GM18867 (cell line): ENCODE measurements at regions not wholly inside any gene's neighbourhood (a gene's known extent, or its start where the extent isn't known, plus 50 kb on each side); places are given as distances from the start of the nearest gene placed in this dataset.

Experiments used
- ATAC-seq: cut with Tn5 transposase; IDR thresholded peaks from one replicate; pipeline ENCODE4 v1.9.1; 2021; ENCODE audit warnings: mild to moderate bottlenecking, moderate library complexity; ENCODE audit not compliant: unreplicated experiment

- ATAC-seq: no peak
Measured at GRCh38 chr5:2306711-2307110, 424.0 kb upstream of the IRX4 start.

- ATAC-seq: no peak
Measured at GRCh38 chr5:2303431-2304100, 420.8 kb upstream of the IRX4 start.

- ATAC-seq: no peak
Measured at GRCh38 chr5:2302169-2302568, 419.4 kb upstream of the IRX4 start.

GRCh38 chr5:2300861-2301574, 418.3 kb upstream of the IRX4 start:
- ATAC-seq: no peak

GRCh38 chr5:2300421-2300820, 417.7 kb upstream of the IRX4 start:
- ATAC-seq: no peak

- ATAC-seq: no peak
Measured at GRCh38 chr5:2299388-2300220, 416.9 kb upstream of the IRX4 start.

DNA sequence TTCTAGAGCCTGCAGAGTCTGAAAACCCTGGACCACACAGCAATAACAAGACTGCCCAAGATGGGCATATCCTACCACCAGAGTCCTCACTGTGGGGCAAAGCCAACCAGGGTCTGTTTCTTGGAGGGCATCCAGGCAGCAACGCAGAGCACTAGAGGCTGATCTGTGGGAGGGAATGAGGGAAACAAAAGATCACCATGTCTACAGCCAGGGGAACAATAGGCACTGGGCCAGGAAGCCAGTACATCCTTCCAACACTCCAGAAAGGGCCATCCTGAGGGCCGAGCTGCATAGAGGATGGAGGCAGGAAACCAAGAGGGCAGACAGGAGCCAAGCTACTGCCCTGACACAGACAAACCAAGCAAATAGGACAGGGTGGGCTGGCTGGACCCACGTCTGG, 416.1 kb upstream of the IRX4 start:
- no peak for ATAC-seq

GRCh38 chr5:2297991-2298390, 415.3 kb upstream of the IRX4 start:
- no peak for ATAC-seq

DNA sequence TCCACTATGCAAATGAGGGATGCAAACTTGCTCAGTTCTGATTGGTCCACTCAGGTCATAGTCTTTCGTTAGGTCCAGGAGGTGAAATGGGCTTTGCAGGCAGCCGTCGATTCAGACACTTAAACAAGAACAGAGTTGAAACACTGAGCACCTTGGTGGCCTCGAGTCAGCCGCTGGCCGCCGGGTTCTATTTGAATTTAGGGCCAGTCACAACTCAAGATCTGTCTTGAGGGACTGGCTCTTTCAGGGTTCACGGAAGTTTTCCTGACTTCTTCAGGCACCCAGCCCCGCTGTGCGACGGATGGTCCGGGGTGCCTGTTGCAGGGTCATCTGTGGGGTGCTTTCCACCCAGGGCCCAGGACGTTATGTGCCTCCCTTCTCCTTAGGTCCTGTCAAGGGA, 412.8 kb upstream of the IRX4 start:
- no peak for ATAC-seq

DNA sequence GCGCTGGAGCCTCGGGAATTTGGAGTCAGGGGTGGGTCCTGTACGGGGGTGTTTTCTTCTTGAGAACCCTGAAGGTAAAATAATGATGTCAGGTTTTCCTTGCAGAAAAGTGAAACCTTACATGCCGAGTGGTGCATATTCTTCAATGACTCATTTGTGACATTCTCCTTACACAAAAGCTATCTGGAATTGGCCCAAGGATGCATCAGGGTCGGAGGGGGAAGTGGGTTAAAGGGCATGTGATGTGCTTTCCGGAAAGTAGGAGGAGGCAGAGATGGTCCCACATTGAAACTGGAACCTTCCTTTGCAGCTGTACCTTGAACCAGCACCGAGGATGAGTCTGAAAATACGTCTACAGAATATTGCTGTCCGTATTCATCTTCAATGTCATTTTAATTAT, 411.2 kb upstream of the IRX4 start:
- no peak for ATAC-seq

GRCh38 chr5:2291146-2291840, 408.6 kb upstream of the IRX4 start:
- ATAC-seq: no peak

GRCh38 chr5:2289380-2289779, 406.7 kb upstream of the IRX4 start:
- no peak for ATAC-seq

- no peak for ATAC-seq
Measured at GRCh38 chr5:2288968-2289367, 406.2 kb upstream of the IRX4 start.

DNA sequence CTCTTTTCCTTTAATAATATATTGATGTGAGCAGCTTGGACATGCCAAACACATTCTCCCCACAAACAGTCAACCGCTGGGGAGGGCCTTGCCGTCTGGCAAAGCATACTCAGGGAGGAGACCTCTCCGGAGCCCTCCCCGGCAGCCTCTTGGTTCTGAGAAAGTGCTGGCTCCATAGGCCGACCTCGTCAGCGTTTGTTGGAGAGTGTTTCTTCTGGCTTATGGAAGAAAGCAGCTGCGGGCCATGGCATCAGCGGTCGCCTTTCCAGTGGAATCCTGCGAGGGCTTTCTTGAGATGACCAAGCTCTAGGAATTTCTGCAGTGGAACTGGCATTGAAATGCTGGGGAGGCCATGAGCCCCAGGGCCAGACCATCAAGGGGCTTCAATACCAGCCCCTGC, 405.7 kb upstream of the IRX4 start:
- ATAC-seq: no peak

DNA sequence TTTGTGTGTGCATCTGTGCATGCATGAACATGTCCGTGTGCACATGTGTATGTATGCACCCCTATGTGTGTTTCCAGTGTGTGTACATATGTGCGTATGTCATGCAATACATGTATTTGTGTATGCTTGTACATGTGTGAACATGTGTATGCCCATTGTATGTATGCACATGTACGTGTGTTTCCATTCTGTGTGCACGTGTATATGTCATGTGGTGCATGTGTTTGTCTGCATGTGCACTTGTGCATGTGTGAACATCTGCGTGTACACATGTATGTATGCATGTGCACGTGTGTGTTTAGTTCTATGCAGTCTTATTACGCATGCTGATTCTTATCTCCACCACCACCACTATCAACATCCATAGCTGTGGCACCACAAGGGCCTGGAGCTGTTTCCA, 403.5 kb upstream of the IRX4 start:
- ATAC-seq: no peak

- ATAC-seq: no peak
Measured at GRCh38 chr5:2284678-2285077, 402.0 kb upstream of the IRX4 start.

- no peak for ATAC-seq
Measured at GRCh38 chr5:2283481-2284045, 400.8 kb upstream of the IRX4 start.

- no peak for ATAC-seq
Measured at GRCh38 chr5:2282893-2283292, 400.2 kb upstream of the IRX4 start.

GRCh38 chr5:2282034-2282690, 399.4 kb upstream of the IRX4 start:
- no peak for ATAC-seq

- no peak for ATAC-seq
Measured at GRCh38 chr5:2281446-2281845, 398.7 kb upstream of the IRX4 start.
